Keratinocyte (primary cell): ENCODE measurements at regions not wholly inside any gene's neighbourhood (a gene's known extent, or its start where the extent isn't known, plus 50 kb on each side); places are given as distances from the start of the nearest gene placed in this dataset.

Experiments used
- DNase-seq: peaks from one replicate; pipeline ENCODE4 v3.0.0-alpha.2; 2011; ENCODE audit warnings: low read depth, missing footprints, low spot score
- FAIRE-seq: peaks from 2 replicates; lab custom pipeline; 2011; peaks lifted over from hg19 to GRCh38; lab: Jason Lieb, UNC
- H2AFZ ChIP-seq: 2 replicates; pipeline ENCODE4 v1.6.0; 2012; ENCODE audit warnings: low read length, control low read depth, inconsistent platforms; ENCODE audit not compliant: control insufficient read depth
- H3K27ac ChIP-seq: 2 replicates; pipeline ENCODE4 v1.5.1; 2011; ENCODE audit warnings: low read length; ENCODE audit not compliant: control insufficient read depth, insufficient read depth
- H3K27me3 ChIP-seq: 3 replicates; pipeline ENCODE4 v1.6.0; 2011; ENCODE audit warnings: low read length; ENCODE audit not compliant: control insufficient read depth, insufficient read depth; ENCODE audit errors: extremely low read depth
- H3K36me3 ChIP-seq, 2 experiments: 2 replicates in 1 of 2; 3 replicates in 1 of 2; pipeline ENCODE4 v1.5.1; 2011; ENCODE audit warnings: low read length in 2 of 2, mild to moderate bottlenecking in 1 of 2; ENCODE audit not compliant: control insufficient read depth in 2 of 2, insufficient read depth in 2 of 2; ENCODE audit errors: extremely low read depth in 1 of 2
- H3K4me1 ChIP-seq: 3 replicates; pipeline ENCODE4 v1.5.1; 2011; ENCODE audit warnings: low read length; ENCODE audit not compliant: control insufficient read depth, insufficient read depth; ENCODE audit errors: extremely low read depth
- H3K4me2 ChIP-seq: 3 replicates; pipeline ENCODE4 v1.6.0; 2011; ENCODE audit warnings: low read depth, low read length; ENCODE audit not compliant: control insufficient read depth, insufficient read depth; ENCODE audit errors: extremely low read depth
- H3K4me3 ChIP-seq, 3 experiments: fragments of 200-600 bp in 1 of 3; sonication (generic) in 1 of 3; 2 replicates in 2 of 3; 3 replicates in 1 of 3; pipeline ENCODE4 v1.5.1; 2011 to 2016; ENCODE audit warnings: low read length in 3 of 3, mild to moderate bottlenecking in 3 of 3, control low read depth in 2 of 3, inconsistent platforms in 1 of 3, low read depth in 1 of 3, mixed read lengths in 1 of 3, mixed run types in 1 of 3, moderate library complexity in 1 of 3; ENCODE audit not compliant: control insufficient read depth in 2 of 3, insufficient read depth in 2 of 3; ENCODE audit errors: extremely low read depth in 1 of 3
- H3K79me2 ChIP-seq: 2 replicates; pipeline ENCODE4 v1.6.0; 2012; ENCODE audit warnings: low read length; ENCODE audit not compliant: control insufficient read depth, insufficient read depth
- H3K9ac ChIP-seq: 3 replicates; pipeline ENCODE4 v1.6.0; 2011; ENCODE audit warnings: low read length; ENCODE audit not compliant: control insufficient read depth, insufficient read depth; ENCODE audit errors: extremely low read depth
- H3K9me1 ChIP-seq: 3 replicates; pipeline ENCODE4 v1.6.0; 2011; ENCODE audit warnings: low read length; ENCODE audit not compliant: control insufficient read depth, insufficient read depth; ENCODE audit errors: extremely low read depth
- H3K9me3 ChIP-seq: 2 replicates; pipeline ENCODE4 v1.5.1; 2012; ENCODE audit warnings: low read depth, low read length; ENCODE audit not compliant: control insufficient read depth
- H4K20me1 ChIP-seq: 3 replicates; pipeline ENCODE4 v1.6.0; 2011; ENCODE audit warnings: low read length; ENCODE audit not compliant: control insufficient read depth, insufficient read depth; ENCODE audit errors: extremely low read depth
- EZH2 ChIP-seq: IDR thresholded peaks from one replicate; pipeline ENCODE4 v1.6.1; 2012; ENCODE audit warnings: inconsistent platforms, mild to moderate bottlenecking, low read length, moderate library complexity
- dilution Hi-C: fragments of 300-500 bp; cut with MboI; formaldehyde crosslinking; loops from one replicate; pipeline ENCODE4 v1.7.0; 2020; ENCODE audit warnings: low sequenced_read_pairs; ENCODE audit not compliant: extremely low pct_ligation_motif_present
- TF ChIP-seq, protein P1 (sequence below), 3 experiments: IDR thresholded peaks in 1 of 3; conservative IDR thresholded peaks in 1 of 3; optimal IDR thresholded peaks in 1 of 3; 2 replicates in 2 of 3; 3 replicates in 1 of 3; pipeline versions ENCODE3 to v1.5.1; 2011; ENCODE audit warnings: low read length in 3 of 3, mild to moderate bottlenecking in 3 of 3, moderate library complexity in 2 of 3, control low read depth in 1 of 3, inconsistent platforms in 1 of 3; ENCODE audit not compliant: insufficient read depth in 2 of 3; ENCODE audit errors: extremely low read depth in 1 of 3

DNA sequence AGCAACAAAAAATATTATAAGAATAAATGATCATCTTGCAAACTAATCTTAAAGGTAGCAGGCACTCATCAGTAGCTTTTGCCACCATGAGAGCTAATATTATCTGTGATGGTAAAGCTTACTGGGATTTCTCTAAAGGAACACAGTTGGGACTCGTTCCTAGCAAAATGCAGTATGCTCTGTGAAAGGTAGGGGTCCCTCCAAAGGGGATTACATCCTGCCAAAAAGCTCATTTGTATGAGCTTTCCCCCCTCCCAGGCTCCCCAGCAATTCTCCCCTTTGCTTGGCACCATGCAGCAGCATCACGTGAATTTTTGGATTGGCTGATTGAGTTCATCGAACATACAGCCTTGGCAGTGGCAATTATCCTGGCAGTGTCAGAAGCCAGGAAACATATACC lies 361.0 kb upstream of the PLSCR5 start:
- FAIRE-seq (no peak), DNase-seq (no peak)
- Histone ChIP-seq H4K20me1 (no peaks in the 10 kb centered on the region), H3K27me3 (no peaks in the 10 kb centered on the region), H3K36me3 (no peaks in the 10 kb centered on the region), H3K79me2 (no peaks in the 10 kb centered on the region), H3K4me2 (no peak overlapping the region), H3K9ac (no peak overlapping the region), H3K27ac (no peak overlapping the region), H3K4me3 (no peak overlapping the region), H3K9me1 (no peaks in the 10 kb centered on the region), H2AFZ (no peak overlapping the region), H3K9me3 (no peaks in the 10 kb centered on the region), H3K4me1 (no peaks in the 10 kb centered on the region)
- TF ChIP-seq, protein P1, sequence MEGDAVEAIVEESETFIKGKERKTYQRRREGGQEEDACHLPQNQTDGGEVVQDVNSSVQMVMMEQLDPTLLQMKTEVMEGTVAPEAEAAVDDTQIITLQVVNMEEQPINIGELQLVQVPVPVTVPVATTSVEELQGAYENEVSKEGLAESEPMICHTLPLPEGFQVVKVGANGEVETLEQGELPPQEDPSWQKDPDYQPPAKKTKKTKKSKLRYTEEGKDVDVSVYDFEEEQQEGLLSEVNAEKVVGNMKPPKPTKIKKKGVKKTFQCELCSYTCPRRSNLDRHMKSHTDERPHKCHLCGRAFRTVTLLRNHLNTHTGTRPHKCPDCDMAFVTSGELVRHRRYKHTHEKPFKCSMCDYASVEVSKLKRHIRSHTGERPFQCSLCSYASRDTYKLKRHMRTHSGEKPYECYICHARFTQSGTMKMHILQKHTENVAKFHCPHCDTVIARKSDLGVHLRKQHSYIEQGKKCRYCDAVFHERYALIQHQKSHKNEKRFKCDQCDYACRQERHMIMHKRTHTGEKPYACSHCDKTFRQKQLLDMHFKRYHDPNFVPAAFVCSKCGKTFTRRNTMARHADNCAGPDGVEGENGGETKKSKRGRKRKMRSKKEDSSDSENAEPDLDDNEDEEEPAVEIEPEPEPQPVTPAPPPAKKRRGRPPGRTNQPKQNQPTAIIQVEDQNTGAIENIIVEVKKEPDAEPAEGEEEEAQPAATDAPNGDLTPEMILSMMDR (optimal IDR thresholded peaks at IDR 0.05 in 1 of 3, IDR thresholded peaks at IDR 0.05 in 1 of 3, conservative IDR thresholded peaks at IDR 0.05 in 1 of 3; ENCODE audit: extremely low read depth in 1 of 3, insufficient read depth in 2 of 3, low read length in 3 of 3) = no peak
- no peak for TF ChIP-seq EZH2
- dilution Hi-C loops = no loop called here

DNA sequence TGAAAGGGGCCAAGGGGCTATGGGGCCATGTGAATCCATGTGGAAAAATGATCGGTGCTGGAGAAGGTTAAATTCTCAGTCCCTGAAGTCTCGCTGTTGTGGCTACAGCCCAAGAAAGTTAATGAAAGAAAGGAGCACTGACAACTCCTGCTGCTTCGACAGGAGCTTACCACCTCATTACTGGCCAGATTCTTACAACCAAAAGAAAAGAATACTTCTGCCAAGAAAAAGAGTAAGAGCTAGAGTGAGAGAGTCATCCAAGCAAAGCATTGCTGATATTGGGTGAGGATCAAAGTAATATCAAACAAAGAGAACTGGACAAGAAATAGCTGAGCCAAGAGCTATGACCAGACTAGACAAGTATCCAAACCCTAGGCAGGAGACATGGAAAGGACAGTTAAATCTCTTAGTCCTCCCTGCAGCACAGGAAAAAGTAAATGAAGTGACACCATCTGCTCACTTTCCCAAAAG lies 348.4 kb upstream of the PLSCR5 start:
- no peak overlapping the region for H3K9ac ChIP-seq
- DNase-seq = no peak

More for the DNA sequence above, 348.4 kb upstream of the PLSCR5 start:
- H3K4me3 ChIP-seq = no peak overlapping the region
- H3K27ac ChIP-seq = no peak overlapping the region
- no peak for TF ChIP-seq EZH2
- TF ChIP-seq, protein P1 (optimal IDR thresholded peaks at IDR 0.05 in 1 of 3, IDR thresholded peaks at IDR 0.05 in 1 of 3, conservative IDR thresholded peaks at IDR 0.05 in 1 of 3; ENCODE audit: extremely low read depth in 1 of 3, insufficient read depth in 2 of 3, low read length in 3 of 3) = no peak
- H3K36me3 ChIP-seq = no peaks in the 10 kb centered on the region
- no peak overlapping the region for H3K4me2 ChIP-seq
- H3K9me3 ChIP-seq = no peaks in the 10 kb centered on the region
- no peaks in the 10 kb centered on the region for H3K79me2 ChIP-seq
- no peaks in the 10 kb centered on the region for H3K4me1 ChIP-seq
- H4K20me1 ChIP-seq = no peaks in the 10 kb centered on the region
- no peak for FAIRE-seq
- dilution Hi-C loops = no loop called here
- H3K9me1 ChIP-seq = no peaks in the 10 kb centered on the region
- H2AFZ ChIP-seq = no peak overlapping the region
- no peaks in the 10 kb centered on the region for H3K27me3 ChIP-seq
